IMR-90 (cell line): ENCODE measurements at regions not wholly inside any gene's neighbourhood (a gene's known extent, or its start where the extent isn't known, plus 50 kb on each side); places are given as distances from the start of the nearest gene placed in this dataset.
A peak's percentile ranks its signal among the peaks of the same experiment; 100 is the strongest.

Experiments
- ATAC-seq: fragments of 200-7000 bp; cut with Tn5 transposase; 2 replicates; pipeline ENCODE4 v1.9.1; 2020; ENCODE audit warnings: low read depth, mild to moderate bottlenecking, moderate library complexity
- BruUV-seq: library from RNA; stranded (reverse); fragments of 400-500 nt; replicated peaks from 2 replicates; lab custom pipeline; 2021; lab: Mats Ljungman, UMichigan
- CTCF ChIA-PET: fragments of 300-600 bp; formaldehyde crosslinking; extraction: SDS; loops from one replicate; lab custom pipeline; 2021; ENCODE audit warnings: antibody characterized with exemption; lab: Yijun Ruan, JAX
- POLR2A ChIA-PET: fragments of 300-600 bp; sonication (Branson Sonifier 250); formaldehyde crosslinking; loops from one replicate; lab custom pipeline; 2022; ENCODE audit warnings: antibody characterized with exemption; ENCODE audit not compliant: unreplicated experiment; lab: Charles Lee
- DNase-seq: peaks from one replicate; pipeline ENCODE4 v3.0.0; 2013
- H2AFZ ChIP-seq: replicated peaks from 2 replicates; pipeline ENCODE3; 2013; ENCODE audit warnings: low read length, mild to moderate bottlenecking; ENCODE audit not compliant: poor library complexity
- H2AK5ac ChIP-seq: 2 replicates; pipeline ENCODE4 v1.6.1; 2013; ENCODE audit warnings: low read depth, low read length, inconsistent platforms
- H2AK9ac ChIP-seq: replicated peaks from 2 replicates; pipeline ENCODE3; 2013; ENCODE audit warnings: mild to moderate bottlenecking, low read depth, low read length, moderate library complexity; ENCODE audit not compliant: poor library complexity
- H2BK120ac ChIP-seq: 2 replicates; pipeline ENCODE4 v1.6.1; 2013; ENCODE audit warnings: low read depth, low read length, inconsistent platforms
- H2BK15ac ChIP-seq: 3 replicates; pipeline ENCODE4 v1.6.1; 2013; ENCODE audit warnings: low read depth, low read length, inconsistent platforms
- H2BK20ac ChIP-seq: 2 replicates; pipeline ENCODE4 v1.6.1; 2013; ENCODE audit warnings: low read depth, mild to moderate bottlenecking, inconsistent platforms, low read length, moderate library complexity
- H2BK5ac ChIP-seq: 2 replicates; pipeline ENCODE4 v1.6.1; 2013; ENCODE audit warnings: mild to moderate bottlenecking, low read depth, low read length, inconsistent platforms; ENCODE audit not compliant: poor library complexity, severe bottlenecking
- H3K14ac ChIP-seq: replicated peaks from 2 replicates; pipeline ENCODE4 v1.6.1; 2013; ENCODE audit warnings: low read depth, low read length, inconsistent platforms
- H3K18ac ChIP-seq: 2 replicates; pipeline ENCODE4 v1.6.1; 2013; ENCODE audit warnings: low read depth, low read length, control low read depth
- H3K23ac ChIP-seq: 2 replicates; pipeline ENCODE4 v1.6.1; 2013; ENCODE audit warnings: low read depth, low read length, inconsistent platforms
- H3K27ac ChIP-seq: 2 replicates; pipeline ENCODE4 v1.5.1; 2013; ENCODE audit warnings: mild to moderate bottlenecking, control low read depth, low read length; ENCODE audit not compliant: insufficient read depth
- H3K27me3 ChIP-seq: 2 replicates; pipeline ENCODE4 v1.6.1; 2013; ENCODE audit warnings: low read length; ENCODE audit not compliant: control insufficient read depth, insufficient read depth
- H3K36me3 ChIP-seq: 2 replicates; pipeline ENCODE4 v1.6.1; 2013; ENCODE audit warnings: low read length, mixed read lengths; ENCODE audit not compliant: control insufficient read depth, insufficient read depth
- H3K4ac ChIP-seq: 2 replicates; pipeline ENCODE4 v1.6.1; 2013; ENCODE audit warnings: low read depth, low read length, inconsistent platforms
- H3K4me1 ChIP-seq: 2 replicates; pipeline ENCODE4 v1.6.1; 2013; ENCODE audit warnings: low read length, mixed read lengths; ENCODE audit not compliant: control insufficient read depth, insufficient read depth
- H3K4me2 ChIP-seq: 2 replicates; pipeline ENCODE4 v1.6.1; 2013; ENCODE audit warnings: low read depth, mild to moderate bottlenecking, control low read depth, low read length, moderate library complexity
- H3K4me3 ChIP-seq: 2 replicates; pipeline ENCODE4 v1.5.1; 2013; ENCODE audit warnings: low read depth, mild to moderate bottlenecking, control low read depth, low read length, moderate library complexity; ENCODE audit not compliant: insufficient read depth
- H3K56ac ChIP-seq: 2 replicates; pipeline ENCODE4 v1.6.1; 2013; ENCODE audit warnings: low read length, inconsistent platforms; ENCODE audit not compliant: insufficient read depth; ENCODE audit errors: extremely low read depth
- H3K79me1 ChIP-seq, 2 experiments: 2 replicates each; pipeline ENCODE4 v1.6.1; 2013; ENCODE audit warnings: low read length in 2 of 2, inconsistent platforms in 1 of 2, low read depth in 1 of 2
- H3K9ac ChIP-seq: 2 replicates; pipeline ENCODE4 v1.6.1; 2013; ENCODE audit warnings: low read depth, low read length, control low read depth
- H3K9me1 ChIP-seq: 2 replicates; pipeline ENCODE4 v1.6.1; 2013; ENCODE audit warnings: low read length, inconsistent platforms; ENCODE audit not compliant: insufficient read depth
- H3K9me3 ChIP-seq: 2 replicates; pipeline ENCODE4 v1.6.1; 2013; ENCODE audit warnings: low read length; ENCODE audit not compliant: control insufficient read depth, insufficient read depth
- H4K20me1 ChIP-seq: 2 replicates; pipeline ENCODE4 v1.6.1; 2013; ENCODE audit warnings: low read length, inconsistent platforms; ENCODE audit not compliant: insufficient read depth
- H4K5ac ChIP-seq: 2 replicates; pipeline ENCODE4 v1.6.1; 2013; ENCODE audit warnings: mild to moderate bottlenecking, low read depth, low read length, control low read depth
- H4K8ac ChIP-seq, 2 experiments: 2 replicates each; pipeline ENCODE4 v1.6.1; 2013; ENCODE audit warnings: low read depth in 2 of 2, low read length in 2 of 2, control low read depth in 1 of 2, inconsistent platforms in 1 of 2
- H4K91ac ChIP-seq: 2 replicates; pipeline ENCODE4 v1.6.1; 2013; ENCODE audit warnings: low read depth, low read length, inconsistent platforms; ENCODE audit not compliant: insufficient read depth
- BHLHE40 ChIP-seq: fragments of 150-350 bp; IDR thresholded peaks from 2 replicates; pipeline ENCODE4 v1.6.1; 2016; ENCODE audit warnings: mild to moderate bottlenecking, low read depth, low read length
- CEBPB ChIP-seq: IDR thresholded peaks from 2 replicates; pipeline ENCODE4 v1.6.1; 2012; ENCODE audit warnings: low read depth, low read length, improper control_type of control experiment
- CHD1 ChIP-seq: IDR thresholded peaks from 2 replicates; pipeline ENCODE4 v1.6.1; 2012; ENCODE audit warnings: low read depth, low read length, improper control_type of control experiment
- CTCF ChIP-seq: conservative IDR thresholded peaks from 2 replicates; pipeline ENCODE4 v1.5.1; 2012; ENCODE audit warnings: mild to moderate bottlenecking, low read depth, low read length, improper control_type of control experiment
- ELK1 ChIP-seq: fragments of 150-350 bp; IDR thresholded peaks from 2 replicates; pipeline ENCODE4 v1.6.1; 2016; ENCODE audit warnings: low read depth, mild to moderate bottlenecking, low read length, moderate library complexity, borderline replicate concordance
- FOS ChIP-seq: fragments of 150-350 bp; IDR thresholded peaks from 2 replicates; pipeline ENCODE4 v1.6.1; 2016; ENCODE audit warnings: low read depth, low read length
- MAFK ChIP-seq: IDR thresholded peaks from 2 replicates; pipeline ENCODE4 v1.6.1; 2012; ENCODE audit warnings: low read depth, low read length, improper control_type of control experiment
- MAZ ChIP-seq: IDR thresholded peaks from 2 replicates; pipeline ENCODE4 v1.6.1; 2012; ENCODE audit warnings: low read depth, mild to moderate bottlenecking, low read length, improper control_type of control experiment, moderate library complexity, borderline replicate concordance
- MXI1 ChIP-seq: IDR thresholded peaks from 2 replicates; pipeline ENCODE4 v1.6.1; 2012; ENCODE audit warnings: low read depth, mild to moderate bottlenecking, low read length, moderate library complexity, borderline replicate concordance
- NFE2L2 ChIP-seq: fragments of 150-350 bp; IDR thresholded peaks from 2 replicates; pipeline ENCODE4 v1.6.1; 2016; ENCODE audit warnings: low read depth, mild to moderate bottlenecking, low read length
- POLR2A ChIP-seq: IDR thresholded peaks from 2 replicates; pipeline ENCODE4 v1.6.1; 2012; ENCODE audit warnings: mild to moderate bottlenecking, low read depth, low read length
- RAD21 ChIP-seq: IDR thresholded peaks from 2 replicates; pipeline ENCODE4 v1.6.1; 2012; ENCODE audit warnings: low read length, improper control_type of control experiment
- RCOR1 ChIP-seq: IDR thresholded peaks from 2 replicates; pipeline ENCODE4 v1.6.1; 2012; ENCODE audit warnings: mild to moderate bottlenecking, low read length, improper control_type of control experiment; ENCODE audit not compliant: insufficient replicate concordance
- RFX5 ChIP-seq: IDR thresholded peaks from 2 replicates; pipeline ENCODE4 v1.8.0; 2012; ENCODE audit warnings: low read depth, mild to moderate bottlenecking, low read length, moderate library complexity
- SMC3 ChIP-seq: fragments of 150-350 bp; IDR thresholded peaks from 2 replicates; pipeline ENCODE4 v1.6.1; 2016; ENCODE audit warnings: low read depth, mild to moderate bottlenecking, antibody characterized with exemption, low read length, moderate library complexity
- USF2 ChIP-seq: fragments of 150-350 bp; IDR thresholded peaks from 2 replicates; pipeline ENCODE4 v1.6.1; 2017; ENCODE audit warnings: mild to moderate bottlenecking, antibody characterized with exemption, low read length, low read depth
- WGBS, 2 experiments: methylation state at CpG; one replicate each; pipeline versions ENCODE4 v1.1.5 to v1.1.7; 2013; ENCODE audit warnings: missing lambda C conversion rate in 2 of 2; ENCODE audit not compliant: insufficient read length in 1 of 2; ENCODE audit errors: extremely low coverage in 2 of 2; 5-methylcytosine and 5-hydroxymethylcytosine counted together
- dilution Hi-C: fragments of 300-500 bp; cut with HindIII; formaldehyde crosslinking; loops from one replicate; pipeline ENCODE4 v1.14.3; 2018; ENCODE audit warnings: low sequenced_read_pairs; ENCODE audit not compliant: unreplicated experiment
- in situ Hi-C: fragments of 300-500 bp; cut with MboI; formaldehyde crosslinking; loops from 3 replicates; pipeline ENCODE4 v1.14.3; 2019; ENCODE audit warnings: low sequenced_read_pairs, inconsistent platforms, mixed read lengths
- intact Hi-C: fragments of 100-400 bp; cut with micrococcal nuclease; formaldehyde crosslinking; loops from 2 replicates; pipeline ENCODE4 v1.10.0; 2022

- BruUV-seq: no TSS peak
- Histone ChIP-seq H3K9me1 (peaks cover 3% of the 10 kb centered on the region; the same call in 1 of the 2 replicates), H2BK120ac (no peak overlapping the region), H2AK5ac (no peak overlapping the region), H3K4ac (no peak overlapping the region), H3K18ac (no peak overlapping the region), H4K5ac (no peak overlapping the region), H3K9ac (no peak overlapping the region), H3K27me3 (no peaks in the 10 kb centered on the region), H4K91ac (no peak overlapping the region), H2AK9ac (no peak overlapping the region), H3K4me1 (peaks cover 3% of the 10 kb centered on the region; the same call in 1 of the 2 replicates), H3K79me1 (no peaks in the 10 kb centered on the region), H3K36me3 (no peaks in the 10 kb centered on the region), H3K4me3 (no peak overlapping the region), H2BK15ac (no peak overlapping the region), H3K9me3 (no peaks in the 10 kb centered on the region), H3K23ac (no peak overlapping the region), H2BK5ac (no peak overlapping the region), H3K56ac (no peak overlapping the region), H3K14ac (no peak overlapping the region), H4K8ac (no peak overlapping the region), H3K4me2 (no peak overlapping the region), H4K20me1 (no peaks in the 10 kb centered on the region), H2BK20ac (no peak overlapping the region), H2AFZ (no peak overlapping the region), H3K27ac (no peak overlapping the region)
- dilution Hi-C loops: no loop called here
- no CpG with 5 or more reads among the region's 2 CpGs for WGBS, 2 experiments
- ATAC-seq (no peak; the same call in 1 of the 2 replicates), DNase-seq (peak; percentile 29)
- in situ Hi-C loops: no loop called here
- ChIA-PET CTCF (no interaction called here), POLR2A (no interaction called here)
- TF ChIP-seq ELK1 (no peak), POLR2A (no peak), RFX5 (no peak), MXI1 (no peak), RAD21 (no peak), CEBPB (no peak), NFE2L2 (no peak), CHD1 (no peak), FOS (no peak), USF2 (no peak), CTCF (no peak), MAZ (no peak), MAFK (no peak), RCOR1 (no peak), SMC3 (no peak), BHLHE40 (no peak)
- intact Hi-C loops: loop anchor here (5.0 kb wide), 1 partner anchor 392 kb away; no protein-coding TSS in a partner anchor
These were observed 395.1 kb downstream of the PLK2 start for GRCh38 chr5:58064801-58065200.
